Gastroesophageal sphincter (tissue), 4 donors: ENCODE measurements at regions not wholly inside any gene's neighbourhood (a gene's known extent, or its start where the extent isn't known, plus 50 kb on each side); places are given as distances from the start of the nearest gene placed in this dataset.

Experiments
- ATAC-seq: fragments of 150-250 bp; one replicate; pipeline ENCODE4 v1.9.1; 2016; ENCODE audit warnings: mild to moderate bottlenecking, moderate library complexity
- H3K27ac ChIP-seq, 4 donors: fragments of 200-600 bp; sonication (generic) in 3 of 4; 1 replicate in 3 of 4; 2 replicates in 1 of 4; pipeline ENCODE4 v1.5.1; 2016 to 2019
- H3K27me3 ChIP-seq: fragments of 200-600 bp; sonication (generic); one replicate; pipeline ENCODE4 v1.5.1; 2019
- H3K36me3 ChIP-seq, 2 donors: fragments of 200-600 bp; sonication (generic); one replicate each; pipeline ENCODE4 v1.5.1; 2019; ENCODE audit warnings: control low read depth in 1 of 2
- H3K4me1 ChIP-seq, 3 donors: fragments of 200-600 bp; sonication (generic); 1 replicate in 2 of 3; 2 replicates in 1 of 3; pipeline ENCODE4 v1.5.1; 2016 to 2019; ENCODE audit warnings: control low read depth in 2 of 3
- H3K4me3 ChIP-seq, 2 donors: fragments of 200-600 bp; sonication (generic); one replicate each; pipeline ENCODE4 v1.5.1; 2019; ENCODE audit warnings: mild to moderate bottlenecking in 1 of 2, moderate library complexity in 1 of 2
- H3K9me3 ChIP-seq, 3 donors: fragments of 200-600 bp; sonication (generic); one replicate each; pipeline ENCODE4 v1.5.1; 2017 to 2019; ENCODE audit warnings: control low read depth in 2 of 3
- EP300 ChIP-seq: sonication (generic); formaldehyde crosslinking; IDR thresholded peaks from one replicate; pipeline ENCODE4 v1.6.1; 2017; ENCODE audit warnings: antibody characterized with exemption, mild to moderate bottlenecking
- POLR2A ChIP-seq, 2 donors: fragments of 450-650 bp; IDR thresholded peaks; one replicate each; pipeline ENCODE4 v1.6.1; 2017; ENCODE audit warnings: antibody characterized with exemption in 2 of 2, mild to moderate bottlenecking in 2 of 2, moderate library complexity in 1 of 2
- POLR2AphosphoS5 ChIP-seq: sonication (generic); formaldehyde crosslinking; IDR thresholded peaks from one replicate; pipeline ENCODE4 v1.6.1; 2017; ENCODE audit warnings: antibody characterized with exemption
- WGBS, 2 donors: methylation state at CpG; one replicate each; pipeline ENCODE4 v1.1.5; 2018; ENCODE audit warnings: low coverage in 1 of 2; 5-methylcytosine and 5-hydroxymethylcytosine counted together
- TF ChIP-seq, protein P1 (sequence below), 4 experiments: fragments of 200-600 bp in 2 of 4; fragments of 450-650 bp in 2 of 4; sonication (generic) in 1 of 4; IDR thresholded peaks; one replicate each; pipeline ENCODE4 v1.5.1; 2017 to 2019; ENCODE audit warnings: antibody characterized with exemption in 4 of 4, mild to moderate bottlenecking in 2 of 4, moderate library complexity in 2 of 4

DNA sequence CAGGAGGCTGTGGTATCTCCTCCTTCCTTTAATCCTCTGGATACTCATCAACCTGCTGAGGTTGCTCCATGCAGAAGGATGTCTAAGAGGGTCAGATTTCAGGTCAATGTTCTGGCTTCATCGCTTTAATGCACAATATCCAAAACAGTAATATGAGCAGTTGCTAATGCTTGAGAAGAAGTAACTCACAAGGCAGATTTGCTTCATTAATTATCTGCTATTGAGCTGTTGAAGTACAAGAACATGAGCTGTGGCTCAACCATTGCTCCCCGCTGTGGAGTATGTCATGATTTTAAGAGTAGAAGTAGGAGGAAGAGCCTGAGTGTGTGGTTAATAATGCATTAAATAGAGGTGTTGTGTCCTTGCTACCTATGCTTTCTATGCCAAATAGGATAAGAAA is 1412.9 kb upstream of the ALCAM start:
- TF ChIP-seq POLR2A (IDR thresholded peaks at IDR 0.05) (no peak), POLR2AphosphoS5 (no peak), EP300 (no peak)
- TF ChIP-seq, protein P1, sequence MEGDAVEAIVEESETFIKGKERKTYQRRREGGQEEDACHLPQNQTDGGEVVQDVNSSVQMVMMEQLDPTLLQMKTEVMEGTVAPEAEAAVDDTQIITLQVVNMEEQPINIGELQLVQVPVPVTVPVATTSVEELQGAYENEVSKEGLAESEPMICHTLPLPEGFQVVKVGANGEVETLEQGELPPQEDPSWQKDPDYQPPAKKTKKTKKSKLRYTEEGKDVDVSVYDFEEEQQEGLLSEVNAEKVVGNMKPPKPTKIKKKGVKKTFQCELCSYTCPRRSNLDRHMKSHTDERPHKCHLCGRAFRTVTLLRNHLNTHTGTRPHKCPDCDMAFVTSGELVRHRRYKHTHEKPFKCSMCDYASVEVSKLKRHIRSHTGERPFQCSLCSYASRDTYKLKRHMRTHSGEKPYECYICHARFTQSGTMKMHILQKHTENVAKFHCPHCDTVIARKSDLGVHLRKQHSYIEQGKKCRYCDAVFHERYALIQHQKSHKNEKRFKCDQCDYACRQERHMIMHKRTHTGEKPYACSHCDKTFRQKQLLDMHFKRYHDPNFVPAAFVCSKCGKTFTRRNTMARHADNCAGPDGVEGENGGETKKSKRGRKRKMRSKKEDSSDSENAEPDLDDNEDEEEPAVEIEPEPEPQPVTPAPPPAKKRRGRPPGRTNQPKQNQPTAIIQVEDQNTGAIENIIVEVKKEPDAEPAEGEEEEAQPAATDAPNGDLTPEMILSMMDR (IDR thresholded peaks at IDR 0.05): no peak
- no peaks in the 10 kb centered on the region for H3K9me3 ChIP-seq
- H3K4me3 ChIP-seq: no peak overlapping the region
- no peaks in the 10 kb centered on the region for H3K4me1 ChIP-seq
- WGBS, 2 donors: 77 to 100% methylated on average over 2 of the region's 2 CpGs
- no peaks in the 10 kb centered on the region for H3K27me3 ChIP-seq
- H3K36me3 ChIP-seq: no peaks in the 10 kb centered on the region
- H3K27ac ChIP-seq: no peak overlapping the region
- no peak for ATAC-seq

DNA sequence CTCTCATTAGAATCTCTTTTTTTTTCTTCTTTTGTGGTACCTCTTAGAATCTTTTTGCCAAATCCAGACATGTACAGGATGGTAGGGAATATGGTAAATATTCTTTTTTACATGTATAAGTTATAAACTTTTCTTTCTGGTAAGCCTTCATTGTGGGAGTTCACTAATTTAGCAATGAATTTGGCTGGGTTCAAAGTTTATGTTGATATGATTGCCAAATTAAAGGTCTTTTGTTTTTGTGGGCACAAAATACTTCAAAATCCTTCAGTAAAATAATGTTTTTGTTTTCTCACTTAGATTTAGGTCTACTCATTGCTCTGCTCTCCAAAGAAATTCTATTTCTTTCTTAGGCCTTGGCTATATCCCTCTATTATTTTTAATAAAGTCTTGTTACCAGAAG is 1405.9 kb upstream of the ALCAM start:
- Histone ChIP-seq H3K4me1 (no peaks in the 10 kb centered on the region), H3K27me3 (no peaks in the 10 kb centered on the region), H3K9me3 (no peaks in the 10 kb centered on the region), H3K4me3 (no peak overlapping the region), H3K36me3 (no peaks in the 10 kb centered on the region), H3K27ac (no peak overlapping the region)
- TF ChIP-seq POLR2A (IDR thresholded peaks at IDR 0.05) (no peak), POLR2AphosphoS5 (no peak), EP300 (no peak)
- TF ChIP-seq, protein P1 (IDR thresholded peaks at IDR 0.05): no peak
- ATAC-seq: no peak

DNA sequence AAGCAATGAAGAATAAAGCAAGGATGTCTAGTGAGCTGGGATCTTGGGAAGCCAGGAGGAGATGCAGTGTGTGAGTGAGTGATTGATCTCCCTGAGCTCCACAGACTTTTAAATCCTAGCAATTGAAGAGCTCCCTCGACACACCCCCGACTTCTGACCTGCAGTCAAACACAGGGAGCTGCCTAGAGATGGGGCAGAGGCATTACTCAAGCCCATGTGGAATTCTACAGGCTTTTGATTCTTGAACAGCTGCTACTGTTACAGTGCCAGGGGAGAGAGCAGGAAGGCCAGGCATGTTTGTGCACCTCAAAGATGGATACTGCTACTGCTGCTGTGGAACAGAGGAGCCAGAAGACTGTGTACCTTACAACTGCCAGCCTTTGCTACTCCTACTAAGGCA is 1403.1 kb upstream of the ALCAM start:
- no peak overlapping the region for H3K27ac ChIP-seq
- no peak overlapping the region for H3K4me3 ChIP-seq
- peak; percentile 19 for ATAC-seq
- H3K27me3 ChIP-seq: no peaks in the 10 kb centered on the region
- H3K9me3 ChIP-seq: no peaks in the 10 kb centered on the region
- no peaks in the 10 kb centered on the region for H3K4me1 ChIP-seq
- TF ChIP-seq POLR2A (IDR thresholded peaks at IDR 0.05) (no peak), EP300 (no peak), POLR2AphosphoS5 (no peak)
- TF ChIP-seq, protein P1 (IDR thresholded peaks at IDR 0.05): no peak
- H3K36me3 ChIP-seq: no peaks in the 10 kb centered on the region
- WGBS, 2 donors: 60 to 100% methylated on average over 1 to 2 of the region's 2 CpGs

DNA sequence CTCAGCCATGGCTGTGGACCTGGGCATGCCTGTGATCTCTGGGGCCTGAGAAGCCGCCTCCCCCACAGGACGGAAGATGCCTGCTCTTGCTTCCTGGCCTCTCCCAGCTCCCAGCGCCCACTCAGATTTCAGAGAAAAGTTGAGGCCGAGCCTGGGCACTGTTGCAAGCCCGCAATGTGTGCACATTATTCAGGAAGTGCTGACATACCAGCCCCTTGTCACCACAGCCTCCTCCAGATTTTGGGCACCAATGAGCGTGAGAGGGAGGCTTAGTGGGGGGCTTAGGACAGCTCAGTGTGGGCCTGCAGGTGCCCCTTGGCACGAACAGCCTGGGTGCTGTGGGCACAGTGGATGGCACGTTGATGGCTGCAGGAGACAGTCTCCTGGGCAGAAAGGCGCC is 1400.9 kb upstream of the ALCAM start:
- ATAC-seq: no peak
- Histone ChIP-seq H3K27me3 (no peaks in the 10 kb centered on the region), H3K4me3 (no peak overlapping the region), H3K9me3 (no peaks in the 10 kb centered on the region), H3K27ac (no peak overlapping the region), H3K4me1 (no peaks in the 10 kb centered on the region), H3K36me3 (no peaks in the 10 kb centered on the region)
- WGBS, 2 donors: 83% methylated on average over 2 of the region's 9 CpGs; no CpG with 5 or more reads in 1 of the 2 donors
- TF ChIP-seq, protein P1 (IDR thresholded peaks at IDR 0.05): no peak
- TF ChIP-seq POLR2AphosphoS5: no peak
- no peak for TF ChIP-seq POLR2A (IDR thresholded peaks at IDR 0.05)

DNA sequence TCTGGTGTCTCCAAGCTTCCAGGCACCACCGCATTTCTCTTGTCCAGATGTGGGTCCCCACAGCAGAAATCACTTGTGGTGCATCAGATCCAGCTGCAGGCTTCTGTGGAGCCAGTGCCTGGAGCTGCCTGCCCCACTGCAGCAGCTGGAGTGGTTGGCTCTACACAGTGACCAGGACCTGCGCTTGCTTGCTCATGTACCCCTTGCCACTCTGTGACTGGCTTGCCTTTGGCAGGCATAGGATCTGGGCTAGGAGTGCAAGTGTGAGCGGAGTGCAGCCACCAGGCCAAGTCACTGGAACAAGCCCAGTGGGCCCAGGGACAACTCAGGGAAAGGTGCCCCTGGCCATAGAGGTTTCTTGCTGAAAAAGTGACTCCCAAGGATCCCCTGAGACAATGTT is 1400.0 kb upstream of the ALCAM start:
- no CpG with 5 or more reads among the region's 3 CpGs for WGBS, 2 donors
- H3K4me3 ChIP-seq: no peak overlapping the region
- no peaks in the 10 kb centered on the region for H3K36me3 ChIP-seq
- ATAC-seq: no peak
- no peaks in the 10 kb centered on the region for H3K27me3 ChIP-seq
- no peaks in the 10 kb centered on the region for H3K9me3 ChIP-seq
- H3K4me1 ChIP-seq: no peaks in the 10 kb centered on the region
- H3K27ac ChIP-seq: no peak overlapping the region
- TF ChIP-seq POLR2A (IDR thresholded peaks at IDR 0.05): no peak
- TF ChIP-seq, protein P1 (IDR thresholded peaks at IDR 0.05): no peak
- TF ChIP-seq POLR2AphosphoS5: no peak
- TF ChIP-seq EP300: no peak
